Mammary epithelial cell (primary cell): ENCODE measurements at regions not wholly inside any gene's neighbourhood (a gene's known extent, or its start where the extent isn't known, plus 50 kb on each side); places are given as distances from the start of the nearest gene placed in this dataset.

ENCODE experiments used
- CTCF ChIP-seq, 2 donors: IDR thresholded peaks in 1 of 2; conservative IDR thresholded peaks in 1 of 2; 2 replicates each; pipeline ENCODE4 v1.5.1; 2011 to 2012; ENCODE audit warnings: inconsistent platforms in 2 of 2, low read length in 2 of 2, mild to moderate bottlenecking in 2 of 2, control low read depth in 1 of 2, low read depth in 1 of 2; ENCODE audit not compliant: insufficient read depth in 1 of 2; ENCODE audit errors: extremely low read depth in 1 of 2
- EZH2 ChIP-seq: IDR thresholded peaks from 2 replicates; pipeline ENCODE4 v1.6.1; 2012; ENCODE audit warnings: low read length, inconsistent platforms, borderline replicate concordance

GRCh38 chr9:21557428-21557768, 75.3 kb upstream of the IFNE start:
- TF ChIP-seq CTCF (conservative IDR thresholded peaks at IDR 0.05 in 1 of 2, IDR thresholded peaks at IDR 0.05 in 1 of 2; ENCODE audit: extremely low read depth in 1 of 2, insufficient read depth in 1 of 2, low read depth in 1 of 2, low read length in 2 of 2): no peak
- no peak for TF ChIP-seq EZH2
